Neural crest cell (in vitro differentiated cells): ENCODE measurements at regions not wholly inside any gene's neighbourhood (a gene's known extent, or its start where the extent isn't known, plus 50 kb on each side); places are given as distances from the start of the nearest gene placed in this dataset.

ENCODE experiments used
- DNase-seq: peaks from one replicate; pipeline ENCODE4 v3.0.0; 2021; ENCODE audit warnings: low read depth, mixed read lengths, low spot score
- H3K27ac Mint-ChIP-seq: one replicate; pipeline ENCODE4 v1.8.0; 2021; ENCODE audit warnings: mild to moderate bottlenecking, mixed read lengths; ENCODE audit not compliant: unreplicated experiment
- H3K27me3 Mint-ChIP-seq: 2 replicates; pipeline ENCODE4 v1.8.0; 2021; ENCODE audit warnings: low read depth, mild to moderate bottlenecking, mixed read lengths
- H3K36me3 Mint-ChIP-seq: 2 replicates; pipeline ENCODE4 v1.8.0; 2021; ENCODE audit warnings: low read depth, mild to moderate bottlenecking, mixed read lengths
- H3K4me1 Mint-ChIP-seq: 2 replicates; pipeline ENCODE4 v1.8.0; 2021; ENCODE audit warnings: mixed read lengths
- H3K4me3 Mint-ChIP-seq: one replicate; pipeline ENCODE4 v1.8.0; 2021; ENCODE audit warnings: mild to moderate bottlenecking, mixed read lengths
- H3K9me3 Mint-ChIP-seq: 2 replicates; pipeline ENCODE4 v1.8.0; 2021; ENCODE audit warnings: mixed read lengths
- CTCF ChIP-seq: fragments of 200-600 bp; sonication (generic); conservative IDR thresholded peaks from 2 replicates; pipeline ENCODE4 v1.5.0; 2021; ENCODE audit warnings: antibody characterized with exemption, mild to moderate bottlenecking

- DNase-seq: no peak
- H3K27me3 Mint-ChIP-seq: peaks cover 9% of the 10 kb centered on the region
- H3K4me1 Mint-ChIP-seq: peaks cover 6% of the 10 kb centered on the region
- no peaks in the 10 kb centered on the region for H3K36me3 Mint-ChIP-seq
- H3K27ac Mint-ChIP-seq: no peak overlapping the region
- TF ChIP-seq CTCF: no peak
- H3K9me3 Mint-ChIP-seq: peaks cover 6% of the 10 kb centered on the region
- no peak overlapping the region for H3K4me3 Mint-ChIP-seq
These were observed 52.0 kb upstream of the IRX6 start for GRCh38 chr16:55271945-55272513.

- no peak for DNase-seq
- Mint-ChIP-seq H3K4me3 (no peak overlapping the region), H3K27ac (no peak overlapping the region), H3K9me3 (peaks cover 6% of the 10 kb centered on the region), H3K36me3 (no peaks in the 10 kb centered on the region), H3K4me1 (peaks cover 6% of the 10 kb centered on the region), H3K27me3 (peaks cover 9% of the 10 kb centered on the region)
- TF ChIP-seq CTCF: no peak
These were observed 51.3 kb upstream of the IRX6 start for GRCh38 chr16:55272744-55273143.

GRCh38 chr16:55273356-55273755, 50.6 kb upstream of the IRX6 start:
- DNase-seq: no peak
- Mint-ChIP-seq H3K27ac (no peak overlapping the region), H3K36me3 (no peaks in the 10 kb centered on the region), H3K9me3 (peaks cover 6% of the 10 kb centered on the region), H3K4me1 (peaks cover 6% of the 10 kb centered on the region), H3K27me3 (peaks cover 9% of the 10 kb centered on the region), H3K4me3 (no peak overlapping the region)
- TF ChIP-seq CTCF: no peak

- Mint-ChIP-seq H3K27ac (no peak overlapping the region), H3K4me3 (no peak overlapping the region), H3K4me1 (peaks cover 6% of the 10 kb centered on the region), H3K27me3 (peaks cover 11% of the 10 kb centered on the region), H3K9me3 (peaks cover 6% of the 10 kb centered on the region), H3K36me3 (no peaks in the 10 kb centered on the region)
- no peak for DNase-seq
- TF ChIP-seq CTCF: no peak
These were observed 50.0 kb upstream of the IRX6 start for GRCh38 chr16:55273959-55274358.
